AG10803 (cell line): ENCODE measurements at regions not wholly inside any gene's neighbourhood (a gene's known extent, or its start where the extent isn't known, plus 50 kb on each side); places are given as distances from the start of the nearest gene placed in this dataset.

ENCODE experiments used
- DNase-seq: peaks from one replicate; pipeline ENCODE4 v3.0.0; 2010; ENCODE audit warnings: low read depth
- H3K4me3 ChIP-seq: 2 replicates; pipeline ENCODE4 v1.5.1; 2011; ENCODE audit warnings: mild to moderate bottlenecking, low read length, control low read depth
- CTCF ChIP-seq: conservative IDR thresholded peaks from 2 replicates; pipeline ENCODE4 v1.5.1; 2011; ENCODE audit warnings: mild to moderate bottlenecking, low read length, control low read depth, inconsistent platforms

GRCh38 chr5:143583409-143583808, 179.9 kb upstream of the NR3C1 start:
- no peak for DNase-seq
- no peak for TF ChIP-seq CTCF

GRCh38 chr5:143582869-143583268, 179.4 kb upstream of the NR3C1 start:
- no peak for TF ChIP-seq CTCF
- peak; percentile 65 for DNase-seq
- no peak overlapping the region for H3K4me3 ChIP-seq

More at GRCh38 chr5:143583409-143583808, 179.9 kb upstream of the NR3C1 start:
- no peak overlapping the region for H3K4me3 ChIP-seq

GRCh38 chr5:143582176-143582575, 178.7 kb upstream of the NR3C1 start:
- no peak for TF ChIP-seq CTCF
- no peak overlapping the region for H3K4me3 ChIP-seq
- no peak for DNase-seq

GRCh38 chr5:143581649-143582048, 178.2 kb upstream of the NR3C1 start:
- DNase-seq, result no peak
- TF ChIP-seq CTCF, result no peak
- no peak overlapping the region for H3K4me3 ChIP-seq

GRCh38 chr5:143581147-143581546, 177.7 kb upstream of the NR3C1 start:
- no peak for TF ChIP-seq CTCF
- no peak overlapping the region for H3K4me3 ChIP-seq
- no peak for DNase-seq

- H3K4me3 ChIP-seq, result no peak overlapping the region
- DNase-seq, result peak; percentile 86
- TF ChIP-seq CTCF, result no peak
These were observed 173.4 kb upstream of the NR3C1 start for GRCh38 chr5:143576711-143577484.

GRCh38 chr5:143575286-143575685, 171.8 kb upstream of the NR3C1 start:
- no peak overlapping the region for H3K4me3 ChIP-seq
- DNase-seq, result no peak
- TF ChIP-seq CTCF, result no peak
